H1 (cell line): ENCODE measurements at regions not wholly inside any gene's neighbourhood (a gene's known extent, or its start where the extent isn't known, plus 50 kb on each side); places are given as distances from the start of the nearest gene placed in this dataset.

Experiments
- CTCF ChIA-PET: fragments of 300-600 bp; sonication (Branson Sonifier 250); formaldehyde crosslinking; loops from one replicate; lab custom pipeline; 2021; ENCODE audit not compliant: partially characterized antibody; lab: Charles Lee
- POLR2A ChIA-PET: fragments of 300-600 bp; sonication (Branson Sonifier 250); formaldehyde crosslinking; loops from one replicate; lab custom pipeline; 2021; ENCODE audit warnings: inconsistent platforms; ENCODE audit not compliant: partially characterized antibody; lab: Charles Lee
- DNase-seq, 2 experiments: peaks; one replicate each; pipeline versions ENCODE4 v3.0.0 to v3.0.0-alpha.2; 2010 to 2022; ENCODE audit warnings: low spot score in 2 of 2, low read depth in 1 of 2, mixed read lengths in 1 of 2
- FAIRE-seq: peaks from 2 replicates; lab custom pipeline; 2011; peaks lifted over from hg19 to GRCh38; lab: Jason Lieb, UNC
- H2AFZ ChIP-seq: 2 replicates; pipeline ENCODE4 v1.8.1; 2012; ENCODE audit warnings: low read length, inconsistent platforms
- H2AK5ac ChIP-seq: 2 replicates; pipeline ENCODE4 v1.6.1; 2013; ENCODE audit warnings: low read depth, low read length
- H2BK120ac ChIP-seq: replicated peaks from 2 replicates; pipeline ENCODE3; 2013; ENCODE audit warnings: low read depth, low read length, inconsistent platforms
- H2BK12ac ChIP-seq: 2 replicates; pipeline ENCODE4 v1.6.1; 2013; ENCODE audit warnings: low read depth, low read length
- H2BK15ac ChIP-seq: 2 replicates; pipeline ENCODE4 v1.6.1; 2013; ENCODE audit warnings: low read length
- H2BK20ac ChIP-seq: 2 replicates; pipeline ENCODE4 v1.6.1; 2013; ENCODE audit warnings: low read length
- H2BK5ac ChIP-seq: 2 replicates; pipeline ENCODE4 v1.6.1; 2013; ENCODE audit warnings: low read depth, low read length
- H3K14ac ChIP-seq: 2 replicates; pipeline ENCODE4 v1.6.1; 2013; ENCODE audit warnings: inconsistent platforms; ENCODE audit not compliant: insufficient read length
- H3K18ac ChIP-seq: 2 replicates; pipeline ENCODE4 v1.6.1; 2013; ENCODE audit warnings: low read length; ENCODE audit errors: extremely low read depth
- H3K23ac ChIP-seq: 2 replicates; pipeline ENCODE4 v1.6.1; 2013; ENCODE audit warnings: inconsistent platforms; ENCODE audit not compliant: insufficient read length
- H3K23me2 ChIP-seq: 2 replicates; pipeline ENCODE4 v1.6.1; 2013; ENCODE audit warnings: low read depth, low read length
- H3K27ac ChIP-seq: 2 replicates; pipeline ENCODE4 v1.6.1; 2011; ENCODE audit warnings: low read depth, low read length, inconsistent platforms
- H3K27me3 ChIP-seq, 4 experiments: replicated peaks in 1 of 4; 1 replicate in 1 of 4; 2 replicates in 3 of 4; pipeline versions ENCODE4 v1.6.1 to v1.8.1; 2011 to 2013; ENCODE audit warnings: low read length in 3 of 4, mild to moderate bottlenecking in 3 of 4, inconsistent platforms in 2 of 4, mixed read lengths in 2 of 4, moderate library complexity in 1 of 4; ENCODE audit not compliant: control insufficient read depth in 3 of 4, insufficient read depth in 3 of 4; ENCODE audit errors: extremely low read depth in 1 of 4
- H3K36me3 ChIP-seq, 4 experiments: 2 replicates each; pipeline versions ENCODE4 v1.6.1 to v1.8.1; 2011 to 2013; ENCODE audit warnings: mild to moderate bottlenecking in 4 of 4, low read length in 3 of 4, moderate library complexity in 2 of 4, control low read depth in 1 of 4, inconsistent platforms in 1 of 4; ENCODE audit not compliant: insufficient read depth in 4 of 4, control insufficient read depth in 2 of 4
- H3K4ac ChIP-seq: replicated peaks from 2 replicates; pipeline ENCODE3; 2013; ENCODE audit warnings: low read length, low read depth, mixed read lengths, inconsistent platforms; ENCODE audit not compliant: insufficient read length
- H3K4me1 ChIP-seq, 4 experiments: replicated peaks in 1 of 4; 1 replicate in 1 of 4; 2 replicates in 3 of 4; pipeline versions ENCODE4 v1.6.1 to v1.8.1; 2011 to 2013; ENCODE audit warnings: low read length in 3 of 4, inconsistent platforms in 2 of 4, mixed read lengths in 1 of 4; ENCODE audit not compliant: insufficient read depth in 4 of 4, control insufficient read depth in 3 of 4
- H3K4me2 ChIP-seq, 2 experiments: 2 replicates each; pipeline versions ENCODE4 v1.6.1 to v1.8.1; 2011 to 2013; ENCODE audit warnings: low read depth in 2 of 2, low read length in 2 of 2, control low read depth in 1 of 2, inconsistent platforms in 1 of 2, mild to moderate bottlenecking in 1 of 2; ENCODE audit not compliant: insufficient read depth in 1 of 2
- H3K4me3 ChIP-seq, 4 experiments: fragments of 200-600, 300-600 bp in 1 of 4; sonication (generic), shearing (Covaris generic), sonication (Bioruptor Twin) in 1 of 4; 2 replicates each; pipeline versions ENCODE4 v1.5.1 to v1.8.1; 2011 to 2016; ENCODE audit warnings: low read length in 4 of 4, low read depth in 3 of 4, control low read depth in 2 of 4, inconsistent platforms in 2 of 4, mild to moderate bottlenecking in 2 of 4, mixed read lengths in 1 of 4, moderate library complexity in 1 of 4; ENCODE audit not compliant: insufficient read depth in 2 of 4; ENCODE audit errors: extremely low read depth in 1 of 4
- H3K56ac ChIP-seq: replicated peaks from 2 replicates; pipeline ENCODE3; 2013; ENCODE audit warnings: low read depth, mild to moderate bottlenecking, mixed read lengths, low read length, inconsistent platforms; ENCODE audit not compliant: insufficient read length
- H3K79me1 ChIP-seq: 2 replicates; pipeline ENCODE4 v1.6.1; 2013; ENCODE audit warnings: low read depth, low read length, control low read depth
- H3K79me2 ChIP-seq, 2 experiments: 2 replicates each; pipeline versions ENCODE4 v1.6.1 to v1.8.1; 2012 to 2013; ENCODE audit warnings: low read length in 2 of 2, mild to moderate bottlenecking in 2 of 2, inconsistent platforms in 1 of 2; ENCODE audit not compliant: insufficient read depth in 2 of 2, control insufficient read depth in 1 of 2
- H3K9ac ChIP-seq, 4 experiments: replicated peaks in 1 of 4; 1 replicate in 1 of 4; 2 replicates in 3 of 4; pipeline versions ENCODE4 v1.6.1 to v1.8.1; 2011 to 2013; ENCODE audit warnings: low read depth in 3 of 4, low read length in 3 of 4, control low read depth in 2 of 4, mild to moderate bottlenecking in 2 of 4, moderate library complexity in 2 of 4, inconsistent platforms in 1 of 4; ENCODE audit errors: extremely low read depth in 1 of 4
- H3K9me3 ChIP-seq, 2 experiments: 2 replicates each; pipeline versions ENCODE4 v1.6.1 to v1.8.1; 2012 to 2013; ENCODE audit warnings: mild to moderate bottlenecking in 2 of 2, moderate library complexity in 2 of 2, control low read depth in 1 of 2, inconsistent platforms in 1 of 2, low read depth in 1 of 2, low read length in 1 of 2, mixed read lengths in 1 of 2; ENCODE audit not compliant: insufficient read depth in 2 of 2
- H4K20me1 ChIP-seq, 2 experiments: replicated peaks in 1 of 2; 2 replicates each; pipeline versions ENCODE3 to v1.8.1; 2011 to 2013; ENCODE audit warnings: inconsistent platforms in 2 of 2, low read length in 2 of 2, mild to moderate bottlenecking in 1 of 2; ENCODE audit not compliant: insufficient read depth in 2 of 2, control insufficient read depth in 1 of 2
- H4K5ac ChIP-seq: 2 replicates; pipeline ENCODE4 v1.6.1; 2013; ENCODE audit warnings: low read length, low read depth, mixed read lengths, inconsistent platforms; ENCODE audit not compliant: insufficient read length
- H4K8ac ChIP-seq: 2 replicates; pipeline ENCODE4 v1.8.0; 2013; ENCODE audit warnings: mild to moderate bottlenecking, moderate library complexity, low read length, inconsistent platforms; ENCODE audit not compliant: insufficient read depth; ENCODE audit errors: extremely low read depth
- H4K91ac ChIP-seq: replicated peaks from 2 replicates; pipeline ENCODE3; 2013; ENCODE audit warnings: low read length, mixed read lengths, inconsistent platforms; ENCODE audit not compliant: insufficient read length
- ATF3 ChIP-seq: IDR thresholded peaks from 2 replicates; pipeline ENCODE4 v1.6.1; 2011; ENCODE audit warnings: low read depth, mild to moderate bottlenecking, low read length; ENCODE audit not compliant: insufficient read depth
- CBX8 ChIP-seq: fragments of 300-800, 300-1000 bp; sonication (generic); IDR thresholded peaks from 2 replicates; pipeline ENCODE4 v1.7.1; 2016; ENCODE audit warnings: low read depth, low read length, borderline replicate concordance
- FOSL1 ChIP-seq: IDR thresholded peaks from 2 replicates; pipeline ENCODE4 v1.6.1; 2011; ENCODE audit warnings: mild to moderate bottlenecking, low read depth, low read length, moderate library complexity; ENCODE audit not compliant: insufficient read depth
- GTF2F1 ChIP-seq: IDR thresholded peaks from 2 replicates; pipeline ENCODE4 v1.6.1; 2012; ENCODE audit warnings: low read depth, low read length, improper control_type of control experiment, borderline replicate concordance
- KDM1A ChIP-seq: fragments of 200-600, 300-600 bp; sonication (generic); IDR thresholded peaks from 2 replicates; pipeline ENCODE4 v1.7.1; 2016; ENCODE audit warnings: mild to moderate bottlenecking, low read length, borderline replicate concordance
- KDM4A ChIP-seq: IDR thresholded peaks from one replicate; pipeline ENCODE4 v1.7.1; 2012; ENCODE audit warnings: low read depth, mild to moderate bottlenecking, moderate library complexity, low read length, inconsistent platforms; ENCODE audit not compliant: severe bottlenecking
- POLR2A ChIP-seq, 2 experiments: IDR thresholded peaks; 1 replicate in 1 of 2; 2 replicates in 1 of 2; pipeline ENCODE4 v1.6.1; 2011; ENCODE audit warnings: low read depth in 2 of 2, low read length in 2 of 2, mild to moderate bottlenecking in 2 of 2; ENCODE audit errors: control extremely low read depth in 1 of 2
- POLR2AphosphoS5 ChIP-seq: IDR thresholded peaks from 2 replicates; pipeline ENCODE4 v1.6.1; 2011; ENCODE audit warnings: low read depth, low read length
- RAD21 ChIP-seq, 2 experiments: IDR thresholded peaks in 1 of 2; conservative IDR thresholded peaks in 1 of 2; 2 replicates each; pipeline ENCODE4 v1.6.1; 2011; ENCODE audit warnings: low read depth in 2 of 2, low read length in 2 of 2, improper control_type of control experiment in 1 of 2, inconsistent platforms in 1 of 2, mild to moderate bottlenecking in 1 of 2, moderate library complexity in 1 of 2
- RNF2 ChIP-seq: fragments of 200-900, 300-1000 bp; sonication (generic); IDR thresholded peaks from 2 replicates; pipeline ENCODE4 v1.7.1; 2016; ENCODE audit warnings: borderline replicate concordance, low read depth, mild to moderate bottlenecking, antibody characterized with exemption, low read length; ENCODE audit not compliant: poor library complexity, severe bottlenecking; ENCODE audit errors: missing control alignments
- TAF7 ChIP-seq: optimal IDR thresholded peaks from 2 replicates; pipeline ENCODE3; 2011; ENCODE audit warnings: low read depth, mild to moderate bottlenecking, inconsistent platforms, low read length, moderate library complexity, borderline replicate concordance
- WGBS, 2 experiments: shearing (Covaris generic) in 1 of 2; methylation state at CpG; one replicate each; pipeline versions ENCODE4 v1.1.6 to v1.1.7; 2013 to 2015; ENCODE audit warnings: low lambda C conversion rate in 2 of 2, mixed read lengths in 2 of 2, inconsistent platforms in 1 of 2, low coverage in 1 of 2, missing lambda C conversion rate in 1 of 2; ENCODE audit not compliant: insufficient replicate concordance in 2 of 2, insufficient coverage in 1 of 2, insufficient read length in 1 of 2; ENCODE audit errors: extremely low coverage in 1 of 2, missing lambda C conversion rate in 1 of 2; 5-methylcytosine and 5-hydroxymethylcytosine counted together

GRCh38 chr2:83481436-83481835 lies 977.6 kb downstream of the SUCLG1 start (continued):
- no peak for TF ChIP-seq KDM4A

DNA sequence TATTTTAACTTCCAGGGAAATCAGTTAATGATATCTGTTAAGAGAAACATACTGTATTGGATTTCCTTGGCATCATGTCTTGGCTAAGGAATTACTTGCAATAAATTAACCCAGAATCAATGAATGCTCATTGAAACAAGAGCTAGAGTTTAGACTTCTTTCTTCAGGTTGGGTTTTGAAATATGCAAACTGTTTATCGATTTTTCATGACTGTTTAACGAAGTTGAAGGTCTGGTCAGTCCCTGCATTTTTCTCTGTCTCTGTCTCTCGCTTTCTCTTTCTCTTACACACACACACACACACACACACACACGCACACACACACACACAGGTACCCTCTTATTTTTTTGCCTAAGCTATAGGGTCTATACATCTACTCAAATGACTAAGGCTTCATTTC lies 981.0 kb downstream of the SUCLG1 start:
- no peak overlapping the region for H3K9ac ChIP-seq
- H2BK12ac ChIP-seq, result no peak overlapping the region
- H2AFZ ChIP-seq, result no peak overlapping the region
- no peaks in the 10 kb centered on the region for H3K79me1 ChIP-seq
- no peaks in the 10 kb centered on the region for H3K23me2 ChIP-seq
- no peak overlapping the region for H3K14ac ChIP-seq
- no peaks in the 10 kb centered on the region for H3K9me3 ChIP-seq
- no peak overlapping the region for H3K18ac ChIP-seq
- no peak overlapping the region for H3K4me3 ChIP-seq
- no peak overlapping the region for H3K27ac ChIP-seq
- CTCF ChIA-PET, result no interaction called here
- no peaks in the 10 kb centered on the region for H3K79me2 ChIP-seq
- H2BK20ac ChIP-seq, result no peak overlapping the region
- 62% methylated on average over 4 of the region's 4 CpGs; no CpG with 5 or more reads in 1 of the 2 experiments for WGBS, 2 experiments
- H3K56ac ChIP-seq, result no peak overlapping the region
- POLR2A ChIA-PET, result no interaction called here
- H4K91ac ChIP-seq, result no peak overlapping the region
- FAIRE-seq (no peak), DNase-seq (no peak)
- no peak overlapping the region for H3K4ac ChIP-seq
- H4K20me1 ChIP-seq, result no peaks in the 10 kb centered on the region
- H3K23ac ChIP-seq, result no peak overlapping the region
- H3K36me3 ChIP-seq, result no peaks in the 10 kb centered on the region
- H4K8ac ChIP-seq, result no peak overlapping the region
- H2BK120ac ChIP-seq, result no peak overlapping the region
- no peak overlapping the region for H2AK5ac ChIP-seq
- H3K4me1 ChIP-seq, result no peaks in the 10 kb centered on the region
- H4K5ac ChIP-seq, result no peak overlapping the region
- no peak overlapping the region for H2BK5ac ChIP-seq
- H2BK15ac ChIP-seq, result no peak overlapping the region
- TF ChIP-seq TAF7 (no peak), RNF2 (no peak), POLR2A (IDR thresholded peaks at IDR 0.05; ENCODE audit: control extremely low read depth in 1 of 2, low read depth in 2 of 2, low read length in 2 of 2) (no peak), CBX8 (no peak), POLR2AphosphoS5 (no peak), FOSL1 (no peak), RAD21 (IDR thresholded peaks at IDR 0.05 in 1 of 2, conservative IDR thresholded peaks at IDR 0.05 in 1 of 2; ENCODE audit: low read depth in 2 of 2, low read length in 2 of 2) (no peak), KDM1A (no peak), ATF3 (no peak), GTF2F1 (no peak)
- no peak overlapping the region for H3K4me2 ChIP-seq
- H3K27me3 ChIP-seq, result no peaks in the 10 kb centered on the region
